Right atrium auricular region (tissue), 2 donors: ENCODE measurements at regions not wholly inside any gene's neighbourhood (a gene's known extent, or its start where the extent isn't known, plus 50 kb on each side); places are given as distances from the start of the nearest gene placed in this dataset.
"Not testable (repeated sequence)": the region's sequence is repeated elsewhere in the genome, so short reads cannot be mapped to it uniquely, and the experiment has no call there.

Source experiments
- DNase-seq: peaks from one replicate; pipeline ENCODE4 v3.0.0-alpha.2; 2019; ENCODE audit warnings: low spot score
- H3K27ac ChIP-seq, 2 donors: fragments of 200-600 bp; sonication (generic); 1 replicate in 1 of 2; 2 replicates in 1 of 2; pipeline ENCODE4 v1.5.1; 2016 to 2019
- H3K27me3 ChIP-seq, 2 donors: fragments of 200-600 bp; sonication (generic); one replicate each; pipeline versions ENCODE4 v1.5.1 to v1.6.0; 2017 to 2019
- H3K36me3 ChIP-seq: fragments of 200-600 bp; sonication (generic); one replicate; pipeline ENCODE4 v1.5.1; 2016
- H3K4me1 ChIP-seq, 2 donors: fragments of 200-600 bp; sonication (generic); one replicate each; pipeline versions ENCODE4 v1.5.1 to v1.6.0; 2017 to 2019
- H3K4me3 ChIP-seq, 2 donors: fragments of 200-600 bp; sonication (generic); 1 replicate in 1 of 2; 2 replicates in 1 of 2; pipeline ENCODE4 v1.5.1; 2017 to 2019; ENCODE audit warnings: mild to moderate bottlenecking in 1 of 2, moderate library complexity in 1 of 2
- H3K9me3 ChIP-seq, 2 donors: fragments of 200-600 bp; sonication (generic); one replicate each; pipeline ENCODE4 v1.5.1; 2019
- TF ChIP-seq, protein P1 (sequence below), 2 donors: fragments of 200-600 bp; sonication (generic); IDR thresholded peaks; one replicate each; pipeline ENCODE4 v1.5.1; 2019; ENCODE audit warnings: antibody characterized with exemption in 2 of 2

DNA sequence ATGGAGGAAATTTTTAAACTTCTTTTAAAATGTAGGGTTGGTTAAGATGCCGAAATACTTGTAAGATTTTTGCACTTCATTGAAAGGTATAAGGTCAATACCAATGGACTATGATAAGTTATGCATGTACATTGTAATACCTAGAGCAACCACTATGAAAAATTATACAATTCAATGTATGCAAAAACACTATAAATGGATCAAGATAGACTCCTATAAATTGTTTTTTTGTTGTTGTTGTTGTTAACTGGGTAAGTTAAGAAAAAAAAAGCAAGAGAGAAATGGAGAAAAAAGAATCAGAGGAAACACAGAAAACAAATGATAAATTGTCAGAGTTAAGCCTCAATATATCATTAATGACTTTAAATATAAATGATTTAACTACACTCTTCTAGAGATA lies 421.2 kb downstream of the TMEM182 start:
- H3K27me3 ChIP-seq: no peaks in the 10 kb centered on the region
- TF ChIP-seq, protein P1, sequence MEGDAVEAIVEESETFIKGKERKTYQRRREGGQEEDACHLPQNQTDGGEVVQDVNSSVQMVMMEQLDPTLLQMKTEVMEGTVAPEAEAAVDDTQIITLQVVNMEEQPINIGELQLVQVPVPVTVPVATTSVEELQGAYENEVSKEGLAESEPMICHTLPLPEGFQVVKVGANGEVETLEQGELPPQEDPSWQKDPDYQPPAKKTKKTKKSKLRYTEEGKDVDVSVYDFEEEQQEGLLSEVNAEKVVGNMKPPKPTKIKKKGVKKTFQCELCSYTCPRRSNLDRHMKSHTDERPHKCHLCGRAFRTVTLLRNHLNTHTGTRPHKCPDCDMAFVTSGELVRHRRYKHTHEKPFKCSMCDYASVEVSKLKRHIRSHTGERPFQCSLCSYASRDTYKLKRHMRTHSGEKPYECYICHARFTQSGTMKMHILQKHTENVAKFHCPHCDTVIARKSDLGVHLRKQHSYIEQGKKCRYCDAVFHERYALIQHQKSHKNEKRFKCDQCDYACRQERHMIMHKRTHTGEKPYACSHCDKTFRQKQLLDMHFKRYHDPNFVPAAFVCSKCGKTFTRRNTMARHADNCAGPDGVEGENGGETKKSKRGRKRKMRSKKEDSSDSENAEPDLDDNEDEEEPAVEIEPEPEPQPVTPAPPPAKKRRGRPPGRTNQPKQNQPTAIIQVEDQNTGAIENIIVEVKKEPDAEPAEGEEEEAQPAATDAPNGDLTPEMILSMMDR (IDR thresholded peaks at IDR 0.05): peak in 1 of 2 donors; percentile 31
- no peak overlapping the region for H3K27ac ChIP-seq
- no peak overlapping the region for H3K4me3 ChIP-seq
- no peak for DNase-seq
- peaks cover 0 to 11% of the 10 kb centered on the region in 2 donors for H3K9me3 ChIP-seq
- H3K4me1 ChIP-seq: no peaks in the 10 kb centered on the region
- no peaks in the 10 kb centered on the region for H3K36me3 ChIP-seq

GRCh38 chr2:103196802-103197201 lies 435.0 kb downstream of the TMEM182 start:
- Histone ChIP-seq H3K9me3 (peaks cover 0 to 10% of the 10 kb centered on the region in 2 donors), H3K4me1 (no peaks in the 10 kb centered on the region), H3K27me3 (no peaks in the 10 kb centered on the region), H3K27ac (no peak overlapping the region), H3K36me3 (no peaks in the 10 kb centered on the region), H3K4me3 (no peak overlapping the region)
- TF ChIP-seq, protein P1 (IDR thresholded peaks at IDR 0.05): no peak
- DNase-seq: no peak

DNA sequence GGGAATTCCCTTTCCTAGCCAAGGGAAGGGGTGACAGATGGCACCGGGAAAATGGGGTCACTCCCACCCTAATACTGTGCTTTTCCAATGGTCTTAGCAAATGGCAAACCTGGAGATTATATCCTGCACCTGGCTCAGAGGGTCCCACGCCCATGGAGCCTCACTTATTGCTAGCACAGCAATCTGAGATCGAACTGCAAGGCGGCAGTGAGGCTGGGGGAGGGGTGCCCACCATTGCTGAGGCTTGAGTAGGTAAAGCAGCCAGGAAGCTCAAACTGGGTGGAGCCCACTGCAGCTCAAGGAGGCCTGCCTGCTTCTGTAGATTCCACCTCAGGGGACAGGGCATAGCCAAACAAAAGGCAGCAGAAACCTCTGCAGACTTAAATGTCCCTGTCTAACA lies 438.9 kb downstream of the TMEM182 start:
- not testable (repeated sequence) for H3K27me3 ChIP-seq, DNase-seq, H3K4me1 ChIP-seq, H3K36me3 ChIP-seq, H3K4me3 ChIP-seq, H3K27ac ChIP-seq
- peaks cover 0 to 13% of the 10 kb centered on the region in 2 donors for H3K9me3 ChIP-seq

GRCh38 chr2:103208916-103209315 lies 447.1 kb downstream of the TMEM182 start:
- no peaks in the 10 kb centered on the region for H3K9me3 ChIP-seq
- TF ChIP-seq, protein P1 (IDR thresholded peaks at IDR 0.05): no peak
- no peak for DNase-seq
- H3K4me1 ChIP-seq: no peaks in the 10 kb centered on the region
- no peak overlapping the region for H3K4me3 ChIP-seq
- H3K36me3 ChIP-seq: no peaks in the 10 kb centered on the region
- no peaks in the 10 kb centered on the region for H3K27me3 ChIP-seq
- no peak overlapping the region for H3K27ac ChIP-seq

GRCh38 chr2:103213028-103213542 lies 451.3 kb downstream of the TMEM182 start:
- no peaks in the 10 kb centered on the region for H3K27me3 ChIP-seq
- H3K4me3 ChIP-seq: no peak overlapping the region
- no peaks in the 10 kb centered on the region for H3K9me3 ChIP-seq
- H3K27ac ChIP-seq: no peak overlapping the region
- no peak for DNase-seq
- TF ChIP-seq, protein P1 (IDR thresholded peaks at IDR 0.05): no peak
- H3K36me3 ChIP-seq: no peaks in the 10 kb centered on the region
- no peaks in the 10 kb centered on the region for H3K4me1 ChIP-seq

GRCh38 chr2:103218516-103218915 lies 456.7 kb downstream of the TMEM182 start:
- H3K36me3 ChIP-seq: no peaks in the 10 kb centered on the region
- DNase-seq: no peak
- no peak overlapping the region for H3K27ac ChIP-seq
- H3K9me3 ChIP-seq: no peaks in the 10 kb centered on the region
- H3K4me3 ChIP-seq: no peak overlapping the region
- TF ChIP-seq, protein P1 (IDR thresholded peaks at IDR 0.05): no peak
- H3K27me3 ChIP-seq: no peaks in the 10 kb centered on the region
- no peaks in the 10 kb centered on the region for H3K4me1 ChIP-seq
